ENCODE measurements at regions not wholly inside any gene's neighbourhood (a gene's known extent, or its start where the extent isn't known, plus 50 kb on each side); places are given as distances from the start of the nearest gene placed in this dataset.

- Mint-ChIP-seq H3K36me3 (no peaks in the 10 kb centered on the region), H3K27me3 (ENCODE audit: low read depth) (no peaks in the 10 kb centered on the region; the same call in 1 of the 2 replicates), H3K4me1 (peaks cover 17% of the 10 kb centered on the region), H3K27ac (no peak overlapping the region), H3K9me3 (peaks cover 6% of the 10 kb centered on the region), H3K4me3 (no peak overlapping the region)
- no peak for TF ChIP-seq ZBTB43 (CRISPR knock-in tag; IDR thresholded peaks at IDR 0.05)
- TF ChIP-seq FOXK1 (CRISPR knock-in tag; IDR thresholded peaks at IDR 0.05), result no peak
- DNase-seq (ENCODE audit: low spot score) (no peak), ATAC-seq (peak; percentile 43)
- ChIA-PET CTCF (no interaction called here), POLR2A (no interaction called here)
These were observed 237.7 kb upstream of the RASA1 start for GRCh38 chr5:87029951-87030350.

GRCh38 chr5:87030699-87031098 lies 237.0 kb upstream of the RASA1 start:
- Mint-ChIP-seq H3K36me3 (no peaks in the 10 kb centered on the region), H3K27ac (no peak overlapping the region), H3K27me3 (ENCODE audit: low read depth) (no peaks in the 10 kb centered on the region; the same call in 1 of the 2 replicates), H3K4me3 (no peak overlapping the region), H3K9me3 (peaks cover 6% of the 10 kb centered on the region), H3K4me1 (peaks cover 17% of the 10 kb centered on the region)
- POLR2A ChIA-PET, result no interaction called here
- TF ChIP-seq TEAD1 (CRISPR knock-in tag; IDR thresholded peaks at IDR 0.05), result no peak
- no peak for TF ChIP-seq SOX15 (CRISPR knock-in tag; IDR thresholded peaks at IDR 0.05)
- TF ChIP-seq ZNF423 (CRISPR knock-in tag; IDR thresholded peaks at IDR 0.05), result no peak
- TF ChIP-seq PRDM15 (CRISPR knock-in tag; IDR thresholded peaks at IDR 0.05), result no peak
- no peak for TF ChIP-seq SMAD4 (CRISPR knock-in tag; IDR thresholded peaks at IDR 0.05)
- no peak for TF ChIP-seq FOXP1 (CRISPR knock-in tag; IDR thresholded peaks at IDR 0.05; ENCODE audit: borderline replicate concordance)
- no peak for TF ChIP-seq TEAD4 (CRISPR knock-in tag; IDR thresholded peaks at IDR 0.05)
- no peak for TF ChIP-seq GTF2I (CRISPR knock-in tag; conservative IDR thresholded peaks at IDR 0.05)
- no peak for TF ChIP-seq MAX (CRISPR knock-in tag; IDR thresholded peaks at IDR 0.05)
- TF ChIP-seq RORB (CRISPR knock-in tag; IDR thresholded peaks at IDR 0.05), result no peak
- no peak for TF ChIP-seq FOXJ3 (CRISPR knock-in tag; IDR thresholded peaks at IDR 0.05; ENCODE audit: borderline replicate concordance)
- no peak for TF ChIP-seq CDX4 (CRISPR knock-in tag; IDR thresholded peaks at IDR 0.05; ENCODE audit: borderline replicate concordance)
- no peak for TF ChIP-seq ELF4 (CRISPR knock-in tag; IDR thresholded peaks at IDR 0.05; ENCODE audit: low read depth)
- TF ChIP-seq JAZF1 (CRISPR knock-in tag; IDR thresholded peaks at IDR 0.05), result no peak
- peak; percentile 52 for ATAC-seq
- CTCF ChIA-PET, result interaction anchor here (1.0 kb wide), 1 partner anchor 11 kb away, joined by 3 read pairs; no protein-coding TSS in a partner anchor
- no peak for DNase-seq (ENCODE audit: low spot score)

- ChIA-PET CTCF (interaction anchor here (1.5 kb wide), 1 partner anchor 278 kb away, joined by 3 read pairs; no protein-coding TSS in a partner anchor), POLR2A (no interaction called here)
- Mint-ChIP-seq H3K4me1 (peaks cover 10% of the 10 kb centered on the region), H3K27me3 (ENCODE audit: low read depth) (no peaks in the 10 kb centered on the region), H3K36me3 (no peaks in the 10 kb centered on the region), H3K27ac (no peak overlapping the region), H3K4me3 (no peak overlapping the region), H3K9me3 (peaks cover 23% of the 10 kb centered on the region)
- ATAC-seq (no peak), DNase-seq (ENCODE audit: low spot score) (no peak)
- TF ChIP-seq HMGXB4 (CRISPR knock-in tag; IDR thresholded peaks at IDR 0.05), result no peak
- TF ChIP-seq E2F1 (CRISPR knock-in tag; IDR thresholded peaks at IDR 0.05), result no peak
- TF ChIP-seq JAZF1 (CRISPR knock-in tag; IDR thresholded peaks at IDR 0.05), result no peak
- TF ChIP-seq ATF2 (CRISPR knock-in tag; IDR thresholded peaks at IDR 0.05; ENCODE audit: borderline replicate concordance, low read depth), result no peak
- no peak for TF ChIP-seq ZNF317 (CRISPR knock-in tag; IDR thresholded peaks at IDR 0.05; ENCODE audit: borderline replicate concordance, low read depth)
- TF ChIP-seq MYBL2 (CRISPR knock-in tag; IDR thresholded peaks at IDR 0.05), result no peak
- no peak for TF ChIP-seq CDX4 (CRISPR knock-in tag; IDR thresholded peaks at IDR 0.05; ENCODE audit: borderline replicate concordance)
These were observed 233.1 kb upstream of the RASA1 start for GRCh38 chr5:87034557-87034956.
